ENCODE measurements at regions not wholly inside any gene's neighbourhood (a gene's known extent, or its start where the extent isn't known, plus 50 kb on each side); places are given as distances from the start of the nearest gene placed in this dataset.

GRCh38 chr6:40726853-40727252 lies 139.7 kb upstream of the LRFN2 start:
- H3K14ac ChIP-seq (ENCODE audit: insufficient read length), result no peak overlapping the region
- no peaks in the 10 kb centered on the region for H3K27me3 ChIP-seq (replicated peaks in 1 of 4; ENCODE audit: control insufficient read depth in 3 of 4, extremely low read depth in 1 of 4, insufficient read depth in 3 of 4, low read length in 3 of 4)
- no peak overlapping the region for H3K4ac ChIP-seq (replicated peaks; ENCODE audit: insufficient read length, low read depth, low read length)
- no peak overlapping the region for H2BK120ac ChIP-seq (replicated peaks; ENCODE audit: low read depth, low read length)
- H3K9ac ChIP-seq (replicated peaks in 1 of 4; ENCODE audit: extremely low read depth in 1 of 4, low read depth in 3 of 4, low read length in 3 of 4), result no peak overlapping the region
- no peak overlapping the region for H3K18ac ChIP-seq (ENCODE audit: extremely low read depth, low read length)
- no peak overlapping the region for H2BK20ac ChIP-seq (ENCODE audit: low read length)
- no peak overlapping the region for H2BK5ac ChIP-seq (ENCODE audit: low read depth, low read length)
- no peak overlapping the region for H4K5ac ChIP-seq (ENCODE audit: insufficient read length, low read depth, low read length)
- H3K79me2 ChIP-seq (ENCODE audit: control insufficient read depth in 1 of 2, insufficient read depth in 2 of 2, low read length in 2 of 2), result no peaks in the 10 kb centered on the region
- no peak overlapping the region for H2BK12ac ChIP-seq (ENCODE audit: low read depth, low read length)
- H2AK5ac ChIP-seq (ENCODE audit: low read depth, low read length), result no peak overlapping the region
- H3K56ac ChIP-seq (replicated peaks; ENCODE audit: insufficient read length, low read depth, low read length), result no peak overlapping the region
- ChIA-PET CTCF (ENCODE audit: partially characterized antibody) (interaction anchor here (0.8 to 2.5 kb wide), 9 partner anchors 9 to 124 kb away, joined by 3 to 14 read pairs (median 3); no protein-coding TSS in a partner anchor), POLR2A (ENCODE audit: partially characterized antibody) (no interaction called here)
- peaks cover 0 to 6% (median 6%) of the 10 kb centered on the region in 4 experiments; a peak in 6 of 7 replicates for H3K4me1 ChIP-seq (replicated peaks in 1 of 4; ENCODE audit: control insufficient read depth in 3 of 4, insufficient read depth in 4 of 4, low read length in 3 of 4)
- no peak overlapping the region for H3K23ac ChIP-seq (ENCODE audit: insufficient read length)
- no peak overlapping the region for H3K4me2 ChIP-seq (ENCODE audit: insufficient read depth in 1 of 2, low read depth in 2 of 2, low read length in 2 of 2)
- H3K27ac ChIP-seq (ENCODE audit: low read depth, low read length), result no peak overlapping the region
- no peak overlapping the region for H4K8ac ChIP-seq (ENCODE audit: extremely low read depth, insufficient read depth, low read length)
- H4K91ac ChIP-seq (replicated peaks; ENCODE audit: insufficient read length, low read length), result no peak overlapping the region
- no peak overlapping the region for H3K4me3 ChIP-seq (ENCODE audit: extremely low read depth in 1 of 4, insufficient read depth in 2 of 4, low read depth in 3 of 4, low read length in 4 of 4)
- no peak overlapping the region for H2BK15ac ChIP-seq (ENCODE audit: low read length)
- FAIRE-seq (no peak), DNase-seq (ENCODE audit: low read depth in 1 of 2, low spot score in 2 of 2) (no peak)
- no peaks in the 10 kb centered on the region for H3K9me3 ChIP-seq (ENCODE audit: insufficient read depth in 2 of 2, low read depth in 1 of 2, low read length in 1 of 2)
- H3K36me3 ChIP-seq (ENCODE audit: control insufficient read depth in 2 of 4, insufficient read depth in 4 of 4, low read length in 3 of 4), result no peaks in the 10 kb centered on the region
- H3K79me1 ChIP-seq (ENCODE audit: low read depth, low read length), result no peaks in the 10 kb centered on the region
- 87% methylated on average over 5 of the region's 5 CpGs; no CpG with 5 or more reads in 1 of the 2 experiments for WGBS, 2 experiments (ENCODE audit: extremely low coverage in 1 of 2, insufficient coverage in 1 of 2, insufficient read length in 1 of 2, insufficient replicate concordance in 2 of 2, low coverage in 1 of 2, low lambda C conversion rate in 2 of 2, missing lambda C conversion rate in 1 of 2)
- no peaks in the 10 kb centered on the region for H4K20me1 ChIP-seq (replicated peaks in 1 of 2; ENCODE audit: control insufficient read depth in 1 of 2, insufficient read depth in 2 of 2, low read length in 2 of 2)
- 0 out of 2 replicates have a peak, but pooled peaks cover 2% of the 10 kb centered on the region for H3K23me2 ChIP-seq (ENCODE audit: low read depth, low read length)
- H2AFZ ChIP-seq (ENCODE audit: low read length), result no peak overlapping the region
- TF ChIP-seq POLR2A (IDR thresholded peaks at IDR 0.05; ENCODE audit: control extremely low read depth in 1 of 2, low read depth in 2 of 2, low read length in 2 of 2), result no peak
- TF ChIP-seq CREB1 (IDR thresholded peaks at IDR 0.05), result no peak
- TF ChIP-seq SAP30 (IDR thresholded peaks at IDR 0.05; ENCODE audit: insufficient read depth, insufficient replicate concordance, low read length), result no peak
- no peak for TF ChIP-seq GABPA (IDR thresholded peaks at IDR 0.05; ENCODE audit: borderline replicate concordance, insufficient read depth, low read length)
